HG02973 (cell line): ENCODE measurements at regions not wholly inside any gene's neighbourhood (a gene's known extent, or its start where the extent isn't known, plus 50 kb on each side); places are given as distances from the start of the nearest gene placed in this dataset.

ENCODE experiments used
- ATAC-seq: cut with Tn5 transposase; IDR thresholded peaks from one replicate; pipeline ENCODE4 v1.9.1; 2021; ENCODE audit warnings: moderate library complexity; ENCODE audit not compliant: unreplicated experiment

DNA sequence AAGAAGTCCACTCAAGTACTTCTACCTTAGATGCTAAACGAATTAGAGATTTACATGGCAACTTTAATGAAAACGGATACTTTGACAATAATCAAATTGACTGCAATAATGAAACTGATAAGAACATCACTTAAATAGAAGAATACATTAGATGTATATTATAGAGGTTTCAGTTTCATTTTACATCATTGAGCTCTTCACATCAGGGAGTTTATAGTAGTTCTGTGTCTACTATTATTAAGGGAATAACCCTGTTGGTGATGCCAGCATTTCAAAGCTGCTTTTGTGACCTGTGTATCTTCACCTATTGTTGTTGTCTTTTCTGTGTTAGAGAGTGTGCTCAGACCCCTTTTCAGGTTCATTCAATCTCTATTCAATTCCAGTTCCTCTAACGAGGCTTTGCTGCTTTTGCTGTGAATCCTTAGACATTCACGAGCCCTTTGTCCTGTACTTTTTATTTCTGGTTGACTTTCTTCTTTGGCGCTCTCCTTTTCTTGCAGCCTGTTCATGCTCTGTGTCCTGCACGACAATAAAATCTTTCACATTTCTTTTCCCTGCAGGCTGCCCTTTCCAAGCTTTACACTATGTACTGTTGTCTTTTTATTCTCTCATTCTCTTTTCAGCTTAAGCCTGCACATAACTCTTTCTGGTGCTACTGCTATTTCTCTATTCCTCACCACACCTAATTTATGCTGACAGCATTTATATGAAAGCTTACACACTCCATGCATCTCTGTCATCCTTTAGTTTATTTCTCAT, 232.1 kb downstream of the CPE start:
- no peak for ATAC-seq

DNA sequence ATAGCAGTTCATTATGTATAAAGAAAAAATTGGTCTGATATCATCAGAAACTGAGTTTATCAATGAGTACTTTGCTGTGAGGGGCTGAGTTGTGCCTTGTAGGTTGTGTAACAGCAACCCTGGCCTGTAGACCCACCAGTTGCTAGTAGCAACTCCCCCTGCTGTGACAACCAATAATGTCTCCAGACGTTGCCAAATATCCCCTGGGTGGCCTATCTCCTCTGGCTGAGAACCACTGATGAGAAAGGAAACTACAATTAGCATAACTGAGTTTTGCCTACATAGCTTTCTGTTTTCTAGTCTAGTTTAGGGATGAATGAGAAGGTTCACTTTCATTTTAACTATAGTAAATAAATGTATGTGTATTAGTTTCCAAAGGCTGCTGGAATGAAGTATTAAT, 234.1 kb downstream of the CPE start:
- ATAC-seq = peak; percentile 94

DNA sequence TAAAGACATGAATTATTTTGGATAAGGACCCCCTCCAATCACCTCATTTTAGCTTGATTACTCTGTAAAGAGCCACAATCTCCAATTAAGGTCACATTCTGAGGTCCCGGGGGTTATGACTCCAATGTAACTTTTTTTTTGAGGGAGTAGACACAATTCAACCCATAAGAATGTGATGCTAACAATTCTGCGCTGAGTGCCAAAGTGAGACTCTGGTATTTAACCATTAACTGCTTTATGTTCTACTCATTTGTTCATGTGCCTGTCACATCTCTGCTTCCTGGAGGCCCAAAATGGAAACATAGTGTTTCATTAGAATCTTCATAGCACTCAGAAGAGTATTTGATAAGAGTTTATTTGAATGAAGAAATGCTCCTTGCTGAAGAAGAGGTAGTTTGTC, 234.8 kb downstream of the CPE start:
- no peak for ATAC-seq

DNA sequence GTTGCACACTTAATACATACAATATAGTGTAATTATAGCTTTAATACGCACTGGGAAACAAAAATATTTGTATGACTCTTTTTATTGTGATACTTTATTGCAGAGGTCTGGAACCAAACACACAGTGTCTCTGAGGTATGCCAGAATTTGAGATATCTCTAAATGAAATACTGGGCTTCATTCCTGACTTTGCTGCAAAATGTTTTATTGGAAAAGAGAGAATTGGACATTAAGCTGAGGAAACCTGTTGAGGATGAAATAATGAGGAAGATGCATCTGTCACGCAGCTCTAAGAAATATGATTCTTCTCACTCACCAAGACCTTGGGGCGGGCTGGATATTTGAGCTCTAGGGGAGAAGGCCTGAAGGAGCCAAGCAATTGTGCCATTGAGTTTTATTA, 242.1 kb downstream of the CPE start:
- no peak for ATAC-seq

DNA sequence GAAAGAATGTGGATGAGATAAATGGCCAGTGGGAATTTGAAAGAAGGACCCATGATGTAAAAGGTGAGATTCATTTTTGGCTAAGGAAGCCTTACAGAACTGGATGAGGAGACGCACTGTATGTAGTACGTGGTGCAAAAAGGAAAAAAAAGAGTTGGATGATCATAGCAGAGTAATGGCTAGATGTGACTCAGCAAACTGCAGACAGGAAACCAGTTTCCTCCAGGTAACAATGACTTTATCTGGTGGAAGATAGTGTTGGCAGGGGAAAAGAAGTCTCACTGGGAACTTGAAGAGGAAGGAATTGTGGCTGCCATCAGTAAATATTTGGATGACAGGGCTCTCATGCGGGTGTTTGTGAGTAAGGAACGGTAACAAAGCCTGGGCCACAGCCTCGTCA, 243.2 kb downstream of the CPE start:
- no peak for ATAC-seq

DNA sequence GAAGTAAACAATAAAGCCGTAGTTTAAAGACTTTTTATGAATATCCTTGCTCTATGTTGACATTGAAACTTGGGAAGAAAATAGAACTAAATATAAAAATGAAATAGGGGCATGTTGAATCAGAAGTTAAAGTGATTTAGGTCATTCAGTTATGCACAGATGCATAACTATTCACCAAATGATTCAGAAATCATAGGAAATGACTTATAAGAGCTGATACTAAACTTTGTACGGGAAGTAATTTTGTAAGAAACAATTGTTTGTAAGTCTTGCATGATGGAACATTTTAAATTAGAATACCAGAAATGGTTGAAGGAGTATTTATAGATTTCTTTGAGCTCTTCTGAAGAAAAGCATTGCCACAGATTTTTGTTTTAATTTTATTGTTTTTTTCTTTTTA, 246.5 kb downstream of the CPE start:
- ATAC-seq = no peak

DNA sequence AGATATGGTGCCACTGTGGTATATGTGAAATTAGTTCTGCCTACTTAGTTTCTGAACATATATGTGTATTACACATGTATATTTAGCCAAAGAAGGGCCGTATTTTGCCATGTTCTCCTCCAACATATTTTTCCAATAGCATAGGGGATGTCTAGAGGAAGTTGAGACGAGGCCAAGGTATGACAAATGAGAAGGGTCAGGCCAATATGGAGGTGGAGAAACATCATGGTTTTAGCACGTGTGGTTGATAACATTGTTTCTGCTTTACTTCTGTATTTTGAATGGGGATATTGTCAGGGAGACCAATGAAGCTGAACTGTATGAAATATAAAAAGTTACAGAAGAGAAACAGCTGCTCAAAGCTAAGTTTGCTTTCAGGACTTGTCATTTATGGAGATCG, 246.7 kb upstream of the TLL1 start:
- ATAC-seq = no peak

DNA sequence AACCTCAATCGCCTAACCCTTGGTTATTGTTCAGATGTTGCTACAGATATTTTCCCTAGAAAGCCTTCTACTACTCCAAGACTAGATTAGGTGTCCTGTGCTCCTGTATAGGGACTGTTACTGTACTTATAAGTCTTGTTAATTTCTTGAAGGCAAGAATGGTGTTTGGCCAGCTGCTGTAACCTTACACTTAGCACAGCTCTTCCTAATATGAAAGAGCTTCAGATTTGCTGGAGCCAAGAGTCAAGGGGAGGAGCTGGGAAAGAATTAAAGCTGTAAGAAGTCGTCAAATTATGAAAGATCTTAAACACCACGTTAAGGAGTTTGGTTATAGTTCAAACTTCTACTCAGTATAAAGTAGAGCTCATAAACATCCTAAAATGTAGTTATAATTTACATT, 245.9 kb upstream of the TLL1 start:
- ATAC-seq = no peak

DNA sequence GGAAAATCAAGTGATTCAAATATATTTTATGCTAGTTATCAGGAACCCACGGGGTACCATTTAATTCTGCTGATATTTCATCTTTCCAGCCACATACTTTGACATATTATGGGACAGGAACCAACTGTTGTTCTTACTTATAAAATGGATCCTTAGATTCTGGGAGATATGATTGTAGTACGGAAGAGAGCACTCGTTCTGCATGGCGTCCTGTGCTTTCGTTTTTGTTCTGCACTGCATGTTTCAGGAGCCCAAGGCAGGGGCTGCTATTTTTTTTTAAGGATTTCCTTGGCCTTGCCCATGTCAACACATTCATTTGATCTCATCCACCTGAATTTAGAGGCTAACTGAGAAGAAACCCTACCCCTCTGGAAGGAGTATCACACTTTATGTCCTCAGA, 245.5 kb upstream of the TLL1 start:
- no peak for ATAC-seq

DNA sequence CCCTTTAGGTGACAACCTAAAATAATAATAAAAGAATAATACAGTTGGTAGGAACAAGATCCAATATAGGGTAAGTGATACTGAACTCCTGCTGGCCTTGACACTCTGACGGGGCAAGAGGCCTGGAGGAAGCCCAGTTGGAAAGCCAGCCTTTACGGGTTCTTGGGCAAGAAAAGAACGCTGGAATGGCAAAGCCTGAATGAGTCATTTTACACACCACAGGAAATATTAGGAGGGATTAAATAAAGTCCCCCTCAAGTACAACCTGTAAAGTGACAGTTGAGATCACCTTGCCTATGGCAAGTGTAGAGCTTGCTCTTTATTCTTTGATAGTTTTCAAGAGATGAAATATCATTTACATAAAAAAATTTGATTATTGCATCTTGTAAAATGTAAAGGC, 244.5 kb upstream of the TLL1 start:
- ATAC-seq = no peak

DNA sequence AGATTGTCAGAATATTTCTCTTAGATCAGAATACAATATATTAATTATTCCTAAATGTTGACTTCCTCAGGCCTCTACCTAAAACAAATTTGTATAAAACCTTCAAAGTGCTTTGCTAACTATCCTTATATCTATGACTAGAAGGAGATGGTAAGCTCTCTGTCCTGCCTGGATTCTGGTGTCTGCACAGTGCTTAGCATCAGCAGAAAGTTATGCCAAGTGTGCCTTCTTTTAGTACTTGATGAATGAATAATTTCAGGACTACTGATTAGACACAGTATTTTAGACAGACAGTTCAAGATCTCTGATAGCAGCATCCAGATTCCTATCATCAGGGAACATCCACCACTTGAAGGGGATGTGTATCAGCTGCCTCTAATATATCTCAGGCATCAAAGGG, 242.4 kb upstream of the TLL1 start:
- no peak for ATAC-seq

DNA sequence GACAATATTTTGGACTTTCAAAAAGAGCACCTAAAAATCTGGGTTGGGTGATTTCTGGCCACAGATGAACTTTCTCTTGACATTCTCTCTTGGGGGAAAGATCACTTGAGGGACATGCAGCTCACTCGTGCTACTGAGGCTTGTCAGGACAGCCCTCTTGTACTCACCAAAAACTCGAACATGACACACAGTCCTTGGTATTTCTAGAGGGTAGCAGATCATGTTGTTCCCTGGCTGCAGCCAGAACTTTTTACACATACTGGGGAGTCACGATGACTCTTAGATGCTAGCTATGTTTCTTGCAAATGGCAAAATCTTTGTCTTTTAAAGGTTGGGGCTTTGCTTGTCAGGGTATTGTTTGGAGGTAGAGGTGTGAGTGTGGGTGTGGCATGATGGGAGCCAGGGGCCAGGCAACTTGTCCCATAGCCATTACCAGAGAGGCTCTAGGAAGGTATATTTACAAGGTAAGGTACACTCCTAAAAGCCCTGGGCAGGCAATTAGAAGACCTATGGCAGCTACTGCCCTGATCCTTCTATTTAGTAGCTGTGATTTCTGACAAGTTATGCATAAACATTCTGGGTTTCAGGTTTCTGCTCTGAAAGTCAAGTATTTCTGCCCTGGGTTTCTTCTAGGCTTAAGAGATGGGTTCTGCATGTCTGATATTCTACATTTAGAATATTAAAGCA, 241.7 kb upstream of the TLL1 start:
- no peak for ATAC-seq

DNA sequence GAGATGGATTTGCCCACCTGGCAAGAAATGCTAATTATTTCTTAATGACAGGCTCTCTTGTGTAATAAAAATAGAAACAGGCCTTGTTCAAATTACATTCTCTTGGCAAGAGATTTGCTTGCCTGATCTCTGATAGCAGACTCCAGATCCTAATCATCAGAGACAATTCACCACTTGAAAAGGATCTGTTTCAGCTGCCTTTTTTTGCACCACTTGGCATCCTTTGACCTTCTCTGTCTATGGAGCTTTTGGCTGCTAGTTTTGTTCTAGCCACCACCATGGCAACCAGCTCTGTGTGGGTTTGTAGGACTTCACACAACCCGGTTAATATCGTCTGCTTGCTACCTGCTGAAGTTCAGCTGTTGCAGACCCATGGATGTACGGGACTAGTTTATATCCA, 241.1 kb upstream of the TLL1 start:
- ATAC-seq = no peak

DNA sequence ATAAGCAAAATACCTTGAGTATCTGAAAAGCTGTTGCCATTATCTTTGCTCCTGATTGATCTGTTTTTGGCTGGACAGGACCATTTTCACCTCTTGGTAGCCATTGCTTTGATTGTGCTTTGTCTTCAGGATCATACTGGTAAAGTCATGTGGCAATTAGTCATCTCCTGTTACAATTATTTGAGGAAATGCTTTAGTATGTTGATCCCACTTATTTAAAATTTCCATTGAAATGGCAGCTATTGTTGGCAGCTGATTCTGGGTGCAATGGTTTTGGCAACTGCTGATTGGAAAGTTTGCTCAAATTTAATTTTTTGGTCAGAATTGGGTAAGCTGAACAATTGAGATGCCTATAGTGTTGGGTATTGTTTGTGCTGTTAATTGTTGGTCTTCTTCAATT, 238.3 kb upstream of the TLL1 start:
- ATAC-seq = no peak

DNA sequence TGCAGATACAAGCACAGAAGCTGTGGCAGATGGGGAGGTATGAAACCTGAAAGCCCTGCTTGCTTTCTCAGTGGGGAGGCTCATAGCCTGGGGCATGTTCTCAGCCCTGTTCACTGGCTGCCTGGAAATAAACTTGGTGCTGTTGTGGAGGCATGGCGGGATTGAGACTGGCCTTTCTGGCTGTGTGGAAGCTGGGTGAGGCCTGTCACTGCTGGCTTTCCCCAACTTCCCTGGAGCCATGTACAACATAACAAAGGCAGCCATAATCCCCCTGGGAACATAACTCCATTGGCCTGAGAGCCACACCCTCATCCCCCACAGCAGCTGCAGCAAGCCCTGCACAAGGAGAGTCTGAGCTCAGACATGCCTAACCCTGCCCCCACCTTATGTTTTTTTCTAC, 237.7 kb upstream of the TLL1 start:
- no peak for ATAC-seq

DNA sequence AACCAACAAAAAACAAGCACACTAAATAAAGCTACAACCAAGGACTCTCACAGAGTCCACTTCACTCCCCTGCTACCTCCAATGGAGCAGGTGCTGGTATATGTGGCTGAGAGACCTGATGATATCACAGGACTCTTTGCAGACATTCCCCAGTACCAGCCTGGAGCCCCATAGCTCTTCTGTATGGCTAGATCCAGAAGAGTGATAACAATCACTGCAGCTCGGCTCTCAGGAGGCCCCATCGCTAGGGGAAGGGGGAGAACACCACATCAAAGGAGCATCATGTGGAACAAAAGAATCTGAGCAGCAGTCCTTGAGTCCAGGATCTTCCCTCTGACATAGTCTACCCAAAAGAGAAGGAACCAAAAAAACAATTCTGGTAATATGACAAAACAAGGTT, 237.1 kb upstream of the TLL1 start:
- no peak for ATAC-seq

DNA sequence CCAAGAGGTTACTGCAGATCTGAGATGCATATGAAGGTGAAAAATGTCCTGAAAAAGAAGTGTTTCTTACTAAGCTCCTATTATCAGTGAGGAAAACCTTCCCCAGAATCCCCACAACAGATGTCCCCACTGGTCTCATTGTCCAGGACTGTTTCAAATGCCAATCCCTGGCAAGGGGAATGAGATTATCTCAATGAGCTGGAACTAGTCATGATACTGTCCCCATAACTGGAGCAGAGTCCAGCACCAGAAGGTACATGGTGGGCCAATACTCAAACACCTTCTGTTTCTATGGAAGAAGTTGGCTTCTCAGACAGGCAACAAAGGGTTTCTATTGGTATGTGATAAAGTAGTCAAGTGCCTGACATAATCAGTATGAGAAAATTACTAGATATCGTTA, 221.1 kb upstream of the TLL1 start:
- no peak for ATAC-seq

DNA sequence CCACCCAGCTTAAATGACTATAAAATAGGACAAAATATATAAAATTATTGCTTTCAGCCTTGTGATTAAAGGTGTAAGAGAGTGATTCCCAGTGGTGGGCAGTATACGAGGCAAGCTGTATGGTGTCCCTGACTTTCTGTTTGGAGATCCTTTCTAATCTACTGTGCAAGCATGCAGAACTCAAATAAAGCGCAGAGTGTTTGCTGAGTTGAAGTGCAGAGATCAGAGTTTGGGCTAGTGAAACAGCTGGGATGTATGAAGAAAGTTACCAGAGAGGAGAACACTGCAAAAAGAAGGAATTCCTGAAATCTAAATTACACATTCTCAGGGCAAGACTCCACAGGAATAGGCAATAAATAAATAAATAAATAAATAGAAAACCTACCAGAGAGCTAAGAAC, 218.5 kb upstream of the TLL1 start:
- ATAC-seq = no peak

DNA sequence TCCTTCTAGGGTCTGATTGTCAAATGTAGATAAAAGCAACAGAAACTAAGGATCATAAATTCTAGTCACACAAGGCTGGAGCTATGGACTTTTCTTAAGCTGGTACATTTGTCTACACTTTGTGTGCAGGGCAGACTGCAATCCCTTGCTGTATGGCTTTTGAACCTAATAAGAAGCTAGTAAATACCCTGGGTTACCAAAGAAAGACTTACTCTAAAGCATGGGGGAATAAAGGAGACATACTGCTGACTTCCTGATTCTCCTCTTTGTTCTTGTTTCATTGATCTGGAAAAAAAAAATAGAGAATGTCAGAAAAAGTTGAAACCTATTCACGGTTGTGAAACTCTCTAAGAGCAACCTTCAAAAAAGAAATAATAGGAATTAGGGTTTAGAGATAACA, 216.6 kb upstream of the TLL1 start:
- ATAC-seq = no peak

DNA sequence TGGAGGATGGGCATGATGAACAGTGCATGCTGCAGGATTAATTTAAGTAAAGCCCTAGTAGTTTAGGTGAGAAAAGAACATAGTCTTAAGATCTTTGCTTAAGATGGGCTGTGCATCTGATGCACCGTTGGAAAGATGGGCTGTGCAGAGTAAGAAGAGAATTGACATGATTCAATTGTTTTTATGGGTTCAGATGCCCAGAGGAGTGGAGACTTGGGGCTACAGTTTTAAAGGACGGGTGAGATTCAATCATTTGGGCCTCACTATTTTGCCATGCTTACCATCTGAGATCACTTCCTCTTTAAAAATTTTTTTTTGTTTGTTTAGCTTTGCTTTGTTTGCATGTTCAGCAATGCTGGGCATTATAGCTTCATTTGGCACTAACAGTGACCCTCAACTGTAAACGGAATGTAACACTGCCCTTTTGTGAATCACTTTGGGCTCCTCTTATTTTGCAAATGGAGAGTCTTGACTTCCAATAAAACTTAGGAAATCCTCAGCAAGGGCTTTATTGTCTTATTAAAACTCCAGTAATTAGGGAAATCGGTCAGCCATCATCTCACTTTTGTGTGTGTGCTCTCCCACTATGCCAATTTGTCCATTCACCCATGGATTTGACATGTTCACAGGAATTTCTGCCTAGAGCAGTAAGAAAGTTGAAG, 216.1 kb upstream of the TLL1 start:
- no peak for ATAC-seq

DNA sequence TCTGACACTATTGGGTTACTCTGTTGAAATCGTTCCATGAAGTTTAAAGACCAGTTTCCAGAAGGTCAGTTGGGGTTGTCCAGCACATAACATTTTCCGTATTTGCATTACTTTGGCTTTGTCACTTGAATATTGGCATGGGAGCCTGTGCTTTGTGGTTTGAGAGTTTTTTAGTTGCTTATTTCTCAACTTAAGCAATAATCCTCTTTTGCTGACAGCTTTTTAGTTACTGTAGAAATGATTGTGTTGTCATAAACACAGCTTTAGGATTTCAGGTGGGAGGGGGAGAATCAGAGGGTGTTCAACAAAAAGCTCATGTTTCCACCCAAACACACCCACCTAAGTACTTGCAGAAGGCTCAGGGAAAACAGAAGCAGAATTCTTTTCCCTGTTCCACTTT, 210.7 kb upstream of the TLL1 start:
- ATAC-seq = no peak

DNA sequence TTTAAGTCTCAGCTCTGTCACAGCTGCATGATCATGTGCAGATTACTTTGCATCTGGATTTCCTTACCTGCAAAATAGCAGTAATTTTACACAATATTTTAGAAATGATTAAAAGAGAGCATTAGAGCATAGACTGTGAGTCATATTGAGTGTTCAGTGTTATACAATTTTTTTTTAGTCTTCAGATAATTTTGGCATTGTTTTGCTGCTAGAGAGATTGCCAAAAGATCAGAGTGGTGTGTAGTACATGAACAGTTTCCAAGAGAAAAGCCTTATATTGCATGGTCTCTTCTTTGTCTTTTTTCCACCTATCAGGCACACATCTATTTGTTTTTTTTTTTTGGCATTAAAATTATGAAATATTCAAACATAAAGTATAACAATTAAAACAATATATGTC, 209.6 kb upstream of the TLL1 start:
- ATAC-seq = no peak
